HG02798 (cell line): ENCODE measurements at regions not wholly inside any gene's neighbourhood (a gene's known extent, or its start where the extent isn't known, plus 50 kb on each side); places are given as distances from the start of the nearest gene placed in this dataset.

Source experiments
- ATAC-seq: cut with Tn5 transposase; IDR thresholded peaks from one replicate; pipeline ENCODE4 v1.9.1; 2021; ENCODE audit warnings: mild to moderate bottlenecking; ENCODE audit not compliant: unreplicated experiment, poor library complexity

DNA sequence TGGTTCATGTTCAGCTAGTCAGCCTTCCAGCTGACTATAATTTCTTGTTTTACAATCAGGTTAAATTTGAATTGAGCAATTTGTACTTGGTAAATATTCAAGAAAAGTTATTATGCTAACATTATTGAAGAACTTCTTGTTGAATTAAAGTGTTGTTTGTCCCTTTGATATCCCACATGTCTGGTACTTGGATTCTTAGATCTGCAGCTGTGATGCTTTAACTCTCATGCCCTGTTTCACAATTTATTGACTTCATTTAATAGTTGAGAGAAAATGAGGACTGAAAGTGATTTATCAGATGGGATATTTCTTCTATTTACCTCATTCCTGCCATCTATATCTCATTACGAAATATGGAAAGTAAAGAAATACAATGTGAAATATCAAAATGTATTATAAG lies 92.8 kb downstream of the FASLG start:
- no peak for ATAC-seq

DNA sequence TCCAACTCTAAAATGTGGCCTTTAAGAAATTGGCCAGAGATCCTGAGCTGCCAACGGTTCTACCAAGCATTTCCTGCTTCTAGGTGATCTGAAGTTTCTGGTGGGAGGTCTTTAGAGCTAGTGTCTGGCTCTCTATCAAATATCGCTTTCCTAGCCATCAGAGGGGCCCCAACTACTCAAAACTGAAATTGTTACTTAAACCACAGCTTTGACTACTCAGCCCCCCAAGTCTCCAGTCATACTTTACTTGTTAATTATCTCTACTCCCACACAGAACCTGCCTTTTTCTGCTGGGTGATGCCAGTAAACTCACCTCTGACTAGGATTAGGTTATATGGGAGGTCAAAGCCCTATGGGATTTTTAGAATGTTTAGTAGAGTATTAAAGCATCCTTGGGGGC lies 95.1 kb downstream of the FASLG start:
- ATAC-seq: no peak

DNA sequence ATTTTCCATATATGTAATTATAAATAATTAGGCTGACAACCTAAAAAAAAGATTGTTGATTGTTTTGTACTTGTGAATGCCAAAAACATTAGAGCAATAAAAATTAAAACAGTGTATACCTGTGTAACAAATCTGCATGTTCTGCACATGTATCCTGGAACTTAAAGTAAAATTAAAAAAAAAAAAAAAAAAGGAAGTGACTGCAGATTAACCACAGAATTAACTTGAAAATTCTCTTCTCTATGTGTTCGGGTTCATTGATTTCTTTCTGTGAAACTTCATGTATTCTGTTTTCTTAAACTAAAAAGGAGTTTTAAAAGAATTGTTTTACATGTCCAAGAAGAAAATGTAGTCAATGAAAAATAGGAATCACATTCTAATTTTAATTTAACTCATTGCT lies 95.7 kb downstream of the FASLG start:
- ATAC-seq: no peak

DNA sequence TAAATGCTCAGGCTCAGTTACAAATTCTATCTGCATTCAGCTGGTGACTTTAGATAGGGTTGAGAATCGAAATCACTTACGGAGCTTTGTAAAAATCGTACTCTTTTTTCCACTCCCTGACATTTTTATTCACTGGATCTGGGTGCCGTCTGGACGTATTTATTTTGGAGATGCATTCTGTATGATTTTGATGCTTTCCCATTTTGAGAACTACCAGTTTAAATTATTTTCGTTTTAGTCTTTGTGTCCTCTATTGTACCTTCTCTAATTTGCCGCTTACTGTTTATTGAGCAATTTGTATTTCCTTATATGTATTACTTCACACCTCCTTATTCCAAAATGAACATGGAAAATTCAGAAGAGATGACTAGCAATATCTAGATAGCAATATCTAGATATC lies 96.2 kb downstream of the FASLG start:
- no peak for ATAC-seq

DNA sequence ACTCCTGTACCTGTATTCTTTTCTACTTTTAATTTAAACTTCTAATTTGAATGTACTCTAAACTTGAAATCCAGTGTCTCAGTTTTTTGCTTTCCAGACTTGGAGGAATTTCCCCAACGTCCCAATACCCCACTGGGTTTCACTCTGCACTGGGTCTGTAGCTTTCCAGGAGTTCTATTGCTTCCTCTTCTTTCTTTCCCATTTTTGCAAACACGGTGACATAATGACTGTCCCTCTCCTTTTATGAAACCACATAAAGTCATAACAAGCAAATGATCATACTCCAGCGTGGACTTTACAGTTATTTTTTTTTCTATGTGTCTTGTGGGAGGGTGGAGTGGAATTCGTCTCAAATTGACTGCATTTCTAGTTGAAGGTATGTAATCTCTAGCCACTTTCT lies 97.1 kb downstream of the FASLG start:
- no peak for ATAC-seq

DNA sequence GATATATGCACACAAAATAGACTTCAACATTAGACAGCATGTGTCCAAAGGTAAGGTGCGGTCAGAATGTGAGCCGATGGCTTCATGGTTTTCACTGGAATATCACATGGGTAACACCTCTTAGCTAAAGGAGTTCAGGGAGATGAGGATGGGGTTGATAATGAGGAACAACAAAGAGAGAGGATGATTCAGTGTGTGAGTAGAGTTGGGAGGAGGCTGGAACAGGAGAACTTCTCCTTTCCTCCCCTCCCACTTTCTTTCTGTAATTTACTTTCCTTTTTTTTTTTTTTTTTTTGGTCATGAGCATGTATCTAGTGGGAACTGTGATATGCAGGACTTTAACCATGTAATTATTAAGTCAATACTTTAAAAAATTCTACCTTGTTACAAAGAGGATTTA lies 99.4 kb downstream of the FASLG start:
- no peak for ATAC-seq

DNA sequence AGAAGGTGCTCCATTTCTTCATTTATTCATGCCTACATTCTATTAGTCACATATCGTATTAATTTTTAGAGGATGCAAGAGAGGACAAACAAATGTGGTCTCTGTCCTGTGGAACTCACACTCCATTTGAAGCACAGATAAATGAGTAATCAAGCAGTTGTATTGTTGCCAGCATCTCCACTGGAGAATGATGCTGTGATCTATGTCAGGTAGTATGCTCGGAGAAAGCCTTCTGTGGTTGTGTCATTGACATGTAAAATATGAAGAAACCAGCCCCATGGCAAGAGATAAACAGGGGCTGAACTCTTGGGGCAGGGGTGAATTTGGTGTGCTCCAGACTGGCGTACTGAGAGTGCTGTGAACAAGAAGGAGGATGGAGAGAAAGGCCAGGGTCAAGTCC lies 101.2 kb downstream of the FASLG start:
- no peak for ATAC-seq

DNA sequence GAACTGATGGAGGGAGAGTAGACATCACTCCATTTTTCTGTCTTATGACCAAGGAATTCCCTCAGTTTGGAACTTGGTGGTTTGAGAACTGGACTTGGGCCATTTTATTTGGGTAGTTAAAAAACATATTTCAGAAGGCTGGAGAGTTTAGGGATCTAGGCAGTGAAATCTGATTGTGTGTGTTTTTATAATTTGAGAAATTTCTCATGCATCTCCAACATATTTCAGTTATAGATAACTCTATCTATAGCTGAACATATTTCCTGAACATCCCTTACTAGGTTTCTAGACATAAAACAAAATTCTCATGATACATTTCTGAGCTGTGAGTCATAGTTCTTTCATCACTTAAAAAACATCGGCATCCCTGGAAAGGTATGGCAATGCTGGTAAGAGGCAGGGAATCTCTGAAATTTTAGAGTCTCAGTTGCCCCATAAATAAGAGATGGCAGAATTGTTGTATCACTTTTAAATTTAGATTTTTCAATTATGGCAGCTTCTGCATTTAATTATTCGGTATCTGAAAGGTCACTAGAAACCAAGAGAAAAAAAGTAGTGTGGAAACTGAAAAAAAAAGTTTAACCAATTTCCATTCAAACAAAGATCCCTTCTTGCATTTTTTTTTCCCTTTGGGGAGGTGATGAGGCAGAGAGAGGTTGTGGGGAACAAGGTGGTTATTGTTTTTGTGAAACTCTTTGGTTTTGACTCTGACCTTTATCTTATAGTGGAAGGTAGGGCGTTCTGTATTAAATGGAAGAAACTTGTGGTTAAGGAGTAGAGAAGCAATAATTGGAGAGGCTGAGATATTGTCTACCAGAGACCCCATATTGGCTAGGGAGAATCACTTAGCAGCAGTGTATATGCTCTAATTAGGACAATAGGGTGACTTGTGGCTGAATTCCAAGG lies 102.9 kb downstream of the FASLG start:
- no peak for ATAC-seq

DNA sequence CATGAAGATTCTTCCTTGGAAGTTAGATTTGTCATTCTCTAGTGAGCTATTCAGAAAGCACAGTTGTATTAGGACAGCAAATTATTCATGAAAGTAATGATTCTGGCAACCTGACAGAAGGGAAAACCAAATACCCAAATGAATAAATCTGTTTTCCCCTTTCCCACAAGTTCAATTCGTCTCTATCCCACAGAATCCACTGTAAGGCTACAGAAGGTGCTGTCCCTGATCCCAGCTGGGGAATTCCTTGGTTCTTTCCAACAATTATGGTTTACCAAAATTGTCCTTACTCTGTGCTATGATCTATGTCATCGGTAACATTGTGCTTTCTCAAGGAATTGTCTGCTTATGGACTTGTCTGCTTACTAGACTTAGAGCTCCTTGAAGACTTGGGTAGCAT lies 104.2 kb downstream of the FASLG start:
- ATAC-seq: no peak

DNA sequence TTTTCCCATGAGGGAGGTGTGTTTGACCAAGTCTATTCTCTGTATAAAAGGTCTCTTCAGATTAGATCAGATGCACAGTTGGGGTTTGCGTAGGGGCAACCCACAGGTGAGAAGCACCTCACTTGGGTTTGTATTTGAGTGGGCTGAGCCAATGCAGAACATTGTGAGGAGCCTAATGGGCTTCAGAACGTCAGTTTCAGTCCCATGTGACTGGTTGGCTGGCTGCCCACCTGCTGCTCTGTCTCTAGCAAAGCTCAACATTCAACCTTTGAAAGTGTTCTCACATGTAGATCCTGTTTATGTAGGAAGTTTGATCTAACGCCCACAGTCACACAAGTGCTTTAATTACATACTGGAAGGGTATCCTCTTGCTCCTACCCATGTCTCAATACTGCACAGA lies 105.5 kb downstream of the FASLG start:
- no peak for ATAC-seq

DNA sequence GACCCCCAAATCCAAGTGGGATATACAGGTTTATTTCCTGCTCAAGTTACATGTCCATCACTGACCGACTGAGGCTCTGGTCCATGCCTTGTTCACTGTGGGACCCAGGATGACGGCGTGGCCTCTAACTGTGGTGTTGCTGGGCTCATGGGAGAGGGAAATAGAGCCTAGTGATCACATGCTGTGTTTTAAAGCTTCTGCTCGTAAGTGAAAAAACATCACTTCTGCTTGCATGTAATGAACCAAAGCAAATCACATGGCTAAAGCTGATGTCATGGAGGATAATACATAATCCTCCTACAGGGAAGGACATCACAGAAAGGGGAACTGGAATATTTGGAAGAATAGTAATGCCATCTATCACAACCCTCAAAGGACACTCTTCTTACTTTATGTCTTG lies 107.6 kb downstream of the FASLG start:
- ATAC-seq: no peak

DNA sequence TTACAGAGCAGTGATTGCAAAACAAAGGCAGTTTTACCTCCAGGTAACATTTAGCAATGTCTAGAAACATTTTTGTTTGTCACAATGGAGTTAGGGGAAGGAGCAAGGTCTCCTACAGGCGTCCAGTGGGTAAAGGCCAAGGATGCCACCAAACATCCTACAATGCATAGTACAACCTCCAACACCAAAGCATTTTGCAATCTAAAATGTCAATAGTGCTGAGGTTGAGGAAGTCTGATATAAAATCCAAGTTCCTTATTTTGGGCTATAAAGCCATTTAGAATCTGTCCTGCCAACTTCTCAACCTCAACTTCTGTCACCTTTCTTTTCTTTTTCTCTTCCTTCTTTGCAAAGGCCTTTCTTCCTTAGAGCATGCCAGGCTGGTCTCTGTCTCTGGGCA lies 111.2 kb downstream of the FASLG start:
- no peak for ATAC-seq

DNA sequence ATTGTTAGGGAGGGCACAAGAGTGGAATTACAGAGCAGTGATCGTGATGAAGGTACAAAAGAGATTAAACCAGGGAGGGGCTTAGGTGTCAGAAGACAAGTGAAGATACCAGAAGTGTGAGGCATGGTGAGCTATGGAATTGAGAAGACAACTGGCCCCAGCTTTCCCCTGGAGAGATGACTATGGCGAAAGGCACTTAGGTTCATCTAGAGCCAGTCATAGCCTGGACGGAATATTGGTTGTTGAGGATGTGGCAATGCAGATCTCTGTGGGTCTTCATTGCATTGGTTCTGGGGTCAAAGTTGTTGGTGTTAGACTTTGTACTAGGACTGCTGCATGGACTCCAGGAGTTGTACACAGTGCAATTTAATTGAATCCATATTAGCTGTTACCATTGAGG lies 115.7 kb downstream of the FASLG start:
- ATAC-seq: no peak

DNA sequence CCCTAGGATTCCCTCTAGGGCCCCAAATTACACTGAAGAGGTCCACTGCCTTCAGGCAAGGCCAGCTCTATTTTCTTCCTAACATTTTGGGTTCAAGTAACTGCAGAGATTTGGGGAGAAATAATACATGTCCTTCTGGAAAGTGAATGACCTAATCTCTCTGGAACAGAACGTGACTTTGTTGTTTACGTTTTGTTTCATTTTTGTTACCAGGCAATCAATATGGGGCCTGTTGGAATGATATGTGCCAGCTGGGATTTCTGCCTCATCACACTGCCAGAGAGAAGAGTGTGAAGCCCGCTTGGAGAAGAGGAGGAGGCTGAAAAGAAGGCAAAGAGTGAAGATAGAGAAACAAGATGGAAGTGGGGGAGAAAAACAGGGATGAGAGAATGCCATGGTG lies 116.7 kb downstream of the FASLG start:
- no peak for ATAC-seq

DNA sequence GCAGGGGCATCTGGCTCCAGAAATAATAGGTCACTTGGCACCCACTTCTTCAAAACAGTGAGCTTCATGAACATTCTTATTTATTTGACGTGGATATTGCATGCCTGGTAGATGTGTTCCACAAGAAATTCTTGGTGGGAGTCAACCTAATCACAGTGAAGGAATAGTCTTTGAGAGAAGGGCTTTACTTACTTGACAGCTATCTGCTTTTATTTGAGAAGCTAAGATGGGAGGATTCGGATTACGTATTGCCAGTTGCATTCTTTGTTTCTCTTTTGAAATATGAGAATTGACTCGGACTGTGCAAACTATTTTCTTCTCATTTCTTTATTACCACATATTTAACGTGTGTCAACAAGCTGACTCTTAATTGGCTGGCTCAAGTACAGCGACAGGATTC lies 117.2 kb downstream of the FASLG start:
- ATAC-seq: no peak

DNA sequence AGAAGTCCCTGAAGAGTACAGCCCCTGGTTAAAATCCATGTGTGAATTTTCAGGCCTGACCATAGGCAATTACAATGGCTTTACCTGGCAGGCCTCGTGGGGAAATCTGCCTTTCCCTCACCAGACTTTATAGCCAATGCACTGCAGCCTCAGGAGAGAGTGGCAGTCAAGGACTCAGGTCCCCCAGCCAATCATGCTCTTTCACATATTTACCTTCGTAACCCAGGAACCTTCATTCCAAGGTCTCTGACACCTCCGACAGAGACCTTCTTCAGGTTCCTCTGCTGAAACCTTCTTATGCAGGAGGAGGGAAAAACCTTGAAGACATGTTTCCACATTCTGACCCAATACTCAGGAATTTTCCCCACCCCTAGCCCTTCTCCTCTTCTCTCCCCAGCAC lies 118.9 kb downstream of the FASLG start:
- no peak for ATAC-seq

DNA sequence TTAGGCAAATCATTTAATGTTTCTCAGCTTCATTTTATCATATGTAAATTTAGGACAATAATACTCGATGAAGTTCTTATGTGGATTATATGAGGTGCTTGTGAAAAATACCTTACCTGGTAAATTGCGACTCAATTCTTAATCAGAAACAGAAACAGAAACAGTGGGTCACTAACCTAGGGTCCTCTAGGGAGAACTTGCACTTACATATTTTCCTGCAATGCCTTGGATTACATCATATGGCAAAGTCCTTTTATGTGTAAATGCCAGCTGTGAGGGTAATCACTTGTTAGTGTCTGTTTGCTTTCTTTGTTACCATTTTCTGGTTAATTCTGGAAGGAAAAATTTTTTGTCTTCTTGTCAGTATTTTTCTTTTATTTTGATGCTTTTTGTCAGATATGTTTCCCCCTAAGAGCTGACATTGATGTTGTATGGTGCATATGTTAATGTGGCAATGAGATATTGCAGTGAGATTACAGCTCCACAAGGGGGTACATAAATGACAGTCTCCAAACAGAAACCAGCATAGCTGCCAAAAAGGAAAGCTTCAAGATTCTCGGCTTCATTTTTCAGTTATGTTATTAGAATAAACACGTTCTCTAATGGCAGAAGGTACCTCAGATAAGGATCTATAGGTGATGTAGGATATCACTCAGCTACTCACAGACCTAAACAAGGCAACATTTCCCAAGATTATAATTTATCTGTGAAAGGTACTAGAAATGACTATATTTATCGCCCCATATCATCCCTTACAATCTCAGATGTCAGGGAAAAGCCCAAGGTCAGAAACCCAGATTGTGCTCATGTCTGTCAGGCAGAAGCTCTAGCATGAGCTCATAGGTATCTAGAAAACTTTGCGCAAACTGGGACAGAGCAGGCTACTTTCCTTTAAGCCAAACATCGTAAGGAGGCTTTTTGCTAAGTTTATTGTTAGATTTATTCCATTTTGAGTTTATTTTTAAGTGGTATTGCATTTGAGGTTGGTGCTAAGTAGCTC lies 119.9 kb downstream of the FASLG start:
- peak; percentile 71 for ATAC-seq

DNA sequence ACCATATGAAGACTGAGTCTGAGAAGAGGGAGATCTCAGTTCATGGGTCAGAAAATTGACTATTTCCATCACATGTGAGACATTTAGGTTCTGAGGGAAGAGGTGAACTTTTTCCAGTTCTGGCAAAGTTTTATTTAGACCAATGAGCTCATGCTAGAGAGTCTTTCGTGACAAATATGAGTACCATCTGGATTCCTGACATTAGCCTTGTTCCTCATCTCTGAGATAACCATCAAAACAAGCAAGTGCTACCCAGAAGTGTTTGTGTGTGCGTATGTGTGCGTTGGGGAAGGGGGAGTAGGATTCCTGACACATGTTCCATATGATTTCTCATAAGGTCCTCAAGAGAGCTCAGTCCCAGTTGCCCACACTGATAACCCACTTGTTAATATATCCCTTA lies 120.6 kb downstream of the FASLG start:
- no peak for ATAC-seq

DNA sequence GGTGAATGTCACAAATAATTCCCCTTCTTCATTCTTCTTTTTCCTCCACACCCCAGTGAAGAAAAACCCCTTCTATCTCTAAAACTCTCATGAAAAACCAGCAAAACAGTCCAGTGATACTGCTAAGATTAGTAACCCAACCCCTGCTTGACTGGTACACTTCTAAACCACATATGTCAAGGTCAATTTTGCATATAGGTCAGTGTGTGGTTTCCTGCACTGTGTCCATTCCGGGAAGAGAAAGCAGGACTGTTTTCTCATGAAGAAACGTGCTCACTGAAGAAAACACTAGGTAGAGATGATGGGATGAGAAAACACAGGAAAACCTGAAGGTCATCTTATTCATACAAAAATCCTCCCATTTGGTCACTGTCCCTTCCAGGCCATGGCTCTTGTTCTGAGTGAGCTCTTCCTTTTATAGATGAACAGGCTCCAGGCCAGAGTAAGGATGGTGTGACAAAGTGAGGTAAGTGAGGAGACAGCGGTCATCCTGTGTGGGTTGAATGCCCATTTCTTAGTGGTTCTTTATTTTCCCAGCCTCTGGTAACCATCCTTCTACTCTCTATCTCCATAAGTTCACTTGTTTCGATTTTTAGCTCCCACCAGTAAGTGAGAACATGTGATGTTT lies 122.7 kb downstream of the FASLG start:
- ATAC-seq: peak; percentile 85

DNA sequence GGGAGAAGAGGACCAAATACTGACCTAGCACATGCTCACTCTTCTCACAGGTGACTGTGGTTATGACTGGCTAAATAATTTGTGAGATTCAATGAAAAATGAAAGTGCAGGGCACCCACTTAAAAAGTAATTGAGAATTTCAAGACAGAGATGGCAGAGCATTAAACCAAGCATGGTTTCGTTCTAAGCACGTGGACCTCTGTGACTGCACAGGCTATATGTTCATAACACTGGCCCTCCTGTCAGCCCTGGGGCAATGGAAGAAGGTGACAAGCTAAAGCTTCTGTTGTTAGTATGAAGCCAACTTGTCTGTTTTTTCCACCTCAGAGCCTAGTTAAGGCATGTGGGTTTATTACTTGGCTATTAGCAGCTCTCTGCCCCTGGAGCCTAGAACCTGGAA lies 130.9 kb downstream of the FASLG start:
- no peak for ATAC-seq

DNA sequence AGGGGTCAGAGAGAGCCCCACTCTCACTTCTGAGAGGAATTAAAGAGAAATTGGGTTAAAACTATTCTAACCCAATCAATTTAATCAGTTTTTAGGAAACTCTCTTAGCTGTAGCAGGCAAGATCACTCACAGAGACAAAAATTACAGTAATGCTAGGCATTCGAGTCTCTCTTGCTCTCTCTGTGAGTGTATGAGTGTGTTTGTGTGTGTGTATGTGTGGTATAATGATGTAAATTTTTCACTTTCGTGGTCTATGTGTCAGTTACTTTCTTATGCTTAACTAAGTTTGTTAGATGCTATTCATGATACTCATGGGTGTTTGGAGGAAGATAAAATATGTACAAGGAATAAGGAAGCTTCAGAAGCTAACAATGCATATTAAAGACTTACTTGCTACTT lies 131.3 kb downstream of the FASLG start:
- ATAC-seq: no peak
